ENCODE measurements at regions not wholly inside any gene's neighbourhood (a gene's known extent, or its start where the extent isn't known, plus 50 kb on each side); places are given as distances from the start of the nearest gene placed in this dataset.

- DNase-seq: no peak
- no peak overlapping the region for H3K4me3 ChIP-seq
- H3K27ac ChIP-seq: no peak overlapping the region
- TF ChIP-seq CTCF (IDR thresholded peaks at IDR 0.05 in 8 of 11, conservative IDR thresholded peaks at IDR 0.05 in 3 of 11) (no peak), POLR2AphosphoS5 (IDR thresholded peaks at IDR 0.05) (no peak), POLR2A (IDR thresholded peaks at IDR 0.05) (no peak)
- H3K4me1 ChIP-seq: no peaks in the 10 kb centered on the region
- intact Hi-C loops (cut with DNase I; ENCODE audit: low total_unique reads): no loop called here
- WGBS, 5 donors: 86 to 97% (median 93%) methylated on average over 1 of the region's 1 CpG
- no peaks in the 10 kb centered on the region for H3K9me3 ChIP-seq
- H3K36me3 ChIP-seq: no peaks in the 10 kb centered on the region
- H3K27me3 ChIP-seq (replicated peaks in 1 of 7): no peaks in the 10 kb centered on the region
Measured at GRCh38 chr4:25527034-25527433, 128.6 kb upstream of the SLC34A2 start.

- Histone ChIP-seq H3K4me1 (no peaks in the 10 kb centered on the region), H3K4me3 (no peak overlapping the region), H3K27me3 (replicated peaks in 1 of 7) (no peaks in the 10 kb centered on the region), H3K36me3 (no peaks in the 10 kb centered on the region), H3K9me3 (no peaks in the 10 kb centered on the region), H3K27ac (no peak overlapping the region)
- DNase-seq: no peak
- intact Hi-C loops (cut with DNase I; ENCODE audit: low total_unique reads): no loop called here
- TF ChIP-seq POLR2AphosphoS5 (IDR thresholded peaks at IDR 0.05): no peak
- no peak for TF ChIP-seq POLR2A (IDR thresholded peaks at IDR 0.05)
- no peak for TF ChIP-seq CTCF (IDR thresholded peaks at IDR 0.05 in 8 of 11, conservative IDR thresholded peaks at IDR 0.05 in 3 of 11)
- WGBS, 5 donors: 89 to 96% (median 92%) methylated on average over 14 of the region's 14 CpGs
Measured at GRCh38 chr4:25528391-25528790, 127.3 kb upstream of the SLC34A2 start.

- no peak overlapping the region for H3K27ac ChIP-seq
- H3K4me3 ChIP-seq: no peak overlapping the region
- no peaks in the 10 kb centered on the region for H3K4me1 ChIP-seq
- no peaks in the 10 kb centered on the region for H3K36me3 ChIP-seq
- H3K27me3 ChIP-seq (replicated peaks in 1 of 7): no peaks in the 10 kb centered on the region
- no peak for DNase-seq
- no peaks in the 10 kb centered on the region for H3K9me3 ChIP-seq
- intact Hi-C loops (cut with DNase I; ENCODE audit: low total_unique reads): no loop called here
- no peak for TF ChIP-seq POLR2A (IDR thresholded peaks at IDR 0.05)
- no peak for TF ChIP-seq POLR2AphosphoS5 (IDR thresholded peaks at IDR 0.05)
- no peak for TF ChIP-seq CTCF (IDR thresholded peaks at IDR 0.05 in 8 of 11, conservative IDR thresholded peaks at IDR 0.05 in 3 of 11)
Measured at GRCh38 chr4:25531272-25531671, 124.4 kb upstream of the SLC34A2 start.

GRCh38 chr4:25532591-25532990 lies 123.1 kb upstream of the SLC34A2 start:
- Histone ChIP-seq H3K27me3 (replicated peaks in 1 of 7) (no peaks in the 10 kb centered on the region), H3K9me3 (no peaks in the 10 kb centered on the region), H3K27ac (no peak overlapping the region), H3K36me3 (no peaks in the 10 kb centered on the region), H3K4me1 (peaks cover 0 to 1% (median 0%) of the 10 kb centered on the region in 6 donors), H3K4me3 (no peak overlapping the region)
- WGBS, 5 donors: 69 to 87% (median 77%) methylated on average over 4 of the region's 4 CpGs
- DNase-seq: no peak
- TF ChIP-seq CTCF (IDR thresholded peaks at IDR 0.05 in 8 of 11, conservative IDR thresholded peaks at IDR 0.05 in 3 of 11) (no peak), POLR2AphosphoS5 (IDR thresholded peaks at IDR 0.05) (no peak), POLR2A (IDR thresholded peaks at IDR 0.05) (no peak)
- intact Hi-C loops (cut with DNase I; ENCODE audit: low total_unique reads): no loop called here
